ENCODE measurements at regions not wholly inside any gene's neighbourhood (a gene's known extent, or its start where the extent isn't known, plus 50 kb on each side); places are given as distances from the start of the nearest gene placed in this dataset.

GRCh38 chr19:30231408-30232318 lies 140.5 kb upstream of the ZNF536 start:
- H3K4me1 ChIP-seq (ENCODE audit: control insufficient read depth in 1 of 2, low read depth in 2 of 2): peaks cover 11 to 24% of the 10 kb centered on the region in 2 donors
- H3K9me3 ChIP-seq: no peaks in the 10 kb centered on the region
- DNase-seq (ENCODE audit: low spot score): no peak
- H3K36me3 ChIP-seq: no peaks in the 10 kb centered on the region
- no peak for ATAC-seq (ENCODE audit: insufficient number of reproducible peaks, low FRiP score, low read depth)
- H3K27ac ChIP-seq: no peak overlapping the region
- H3K4me3 ChIP-seq: no peak overlapping the region
- H3K27me3 ChIP-seq (replicated peaks; ENCODE audit: insufficient read depth): no peaks in the 10 kb centered on the region
- TF ChIP-seq CTCF (IDR thresholded peaks at IDR 0.05): no peak

- H3K4me1 ChIP-seq (ENCODE audit: control insufficient read depth in 1 of 2, low read depth in 2 of 2): peaks cover under 1 to 6% of the 10 kb centered on the region in 2 donors
- H3K9me3 ChIP-seq: no peaks in the 10 kb centered on the region
- H3K4me3 ChIP-seq: no peak overlapping the region
- ATAC-seq (ENCODE audit: insufficient number of reproducible peaks, low FRiP score, low read depth) (no peak), DNase-seq (ENCODE audit: low spot score) (no peak)
- TF ChIP-seq CTCF (IDR thresholded peaks at IDR 0.05): no peak
- H3K36me3 ChIP-seq: no peaks in the 10 kb centered on the region
- H3K27ac ChIP-seq: no peak overlapping the region
- H3K27me3 ChIP-seq (replicated peaks; ENCODE audit: insufficient read depth): no peaks in the 10 kb centered on the region
Observed at GRCh38 chr19:30233375-30233774, 138.8 kb upstream of the ZNF536 start.

- ATAC-seq (ENCODE audit: insufficient number of reproducible peaks, low FRiP score, low read depth) (no peak), DNase-seq (ENCODE audit: low spot score) (no peak)
- H3K4me1 ChIP-seq (ENCODE audit: control insufficient read depth in 1 of 2, low read depth in 2 of 2): no peaks in the 10 kb centered on the region
- no peak for TF ChIP-seq CTCF (IDR thresholded peaks at IDR 0.05)
- H3K27ac ChIP-seq: no peak overlapping the region
- H3K9me3 ChIP-seq: no peaks in the 10 kb centered on the region
- H3K4me3 ChIP-seq: no peak overlapping the region
- H3K36me3 ChIP-seq: no peaks in the 10 kb centered on the region
- no peaks in the 10 kb centered on the region for H3K27me3 ChIP-seq (replicated peaks; ENCODE audit: insufficient read depth)
Observed at GRCh38 chr19:30235946-30236345, 136.2 kb upstream of the ZNF536 start.

GRCh38 chr19:30236587-30236986 lies 135.6 kb upstream of the ZNF536 start:
- no peaks in the 10 kb centered on the region for H3K36me3 ChIP-seq
- H3K27ac ChIP-seq: no peak overlapping the region
- ATAC-seq (ENCODE audit: insufficient number of reproducible peaks, low FRiP score, low read depth): no peak
- DNase-seq (ENCODE audit: low spot score): no peak
- no peaks in the 10 kb centered on the region for H3K4me1 ChIP-seq (ENCODE audit: control insufficient read depth in 1 of 2, low read depth in 2 of 2)
- H3K9me3 ChIP-seq: no peaks in the 10 kb centered on the region
- H3K4me3 ChIP-seq: no peak overlapping the region
- TF ChIP-seq CTCF (IDR thresholded peaks at IDR 0.05): no peak
- no peaks in the 10 kb centered on the region for H3K27me3 ChIP-seq (replicated peaks; ENCODE audit: insufficient read depth)

GRCh38 chr19:30237140-30237539 lies 135.0 kb upstream of the ZNF536 start:
- Histone ChIP-seq H3K4me1 (ENCODE audit: control insufficient read depth in 1 of 2, low read depth in 2 of 2) (no peaks in the 10 kb centered on the region), H3K27me3 (replicated peaks; ENCODE audit: insufficient read depth) (no peaks in the 10 kb centered on the region), H3K36me3 (no peaks in the 10 kb centered on the region), H3K27ac (no peak overlapping the region), H3K9me3 (no peaks in the 10 kb centered on the region), H3K4me3 (no peak overlapping the region)
- DNase-seq (ENCODE audit: low spot score) (no peak), ATAC-seq (ENCODE audit: insufficient number of reproducible peaks, low FRiP score, low read depth) (no peak)
- TF ChIP-seq CTCF (IDR thresholded peaks at IDR 0.05): no peak

Measured in thoracic aorta (tissue), 2 donors.